ENCODE measurements at regions not wholly inside any gene's neighbourhood (a gene's known extent, or its start where the extent isn't known, plus 50 kb on each side); places are given as distances from the start of the nearest gene placed in this dataset.

DNA sequence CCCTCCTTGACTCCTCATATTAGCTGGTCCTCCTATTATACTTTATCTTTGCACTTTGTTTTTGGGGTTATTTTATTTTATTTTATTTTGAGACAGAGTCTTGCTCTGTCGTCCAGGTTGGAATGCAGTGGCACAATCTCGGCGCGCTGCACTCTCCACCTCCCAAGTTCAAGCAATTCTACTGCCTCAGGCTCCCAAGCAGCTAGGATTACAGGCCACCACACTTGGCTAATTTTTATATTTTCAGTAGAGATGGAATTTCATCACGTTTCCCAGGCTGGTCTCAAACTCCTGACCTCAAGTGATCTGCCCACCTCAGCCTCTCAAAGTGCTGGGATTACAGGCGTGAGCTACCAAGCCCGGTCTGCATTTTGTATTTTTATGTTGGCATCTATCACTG, 126.7 kb downstream of the FOXB1 start:
- FAIRE-seq (no peak), ATAC-seq (no peak)

DNA sequence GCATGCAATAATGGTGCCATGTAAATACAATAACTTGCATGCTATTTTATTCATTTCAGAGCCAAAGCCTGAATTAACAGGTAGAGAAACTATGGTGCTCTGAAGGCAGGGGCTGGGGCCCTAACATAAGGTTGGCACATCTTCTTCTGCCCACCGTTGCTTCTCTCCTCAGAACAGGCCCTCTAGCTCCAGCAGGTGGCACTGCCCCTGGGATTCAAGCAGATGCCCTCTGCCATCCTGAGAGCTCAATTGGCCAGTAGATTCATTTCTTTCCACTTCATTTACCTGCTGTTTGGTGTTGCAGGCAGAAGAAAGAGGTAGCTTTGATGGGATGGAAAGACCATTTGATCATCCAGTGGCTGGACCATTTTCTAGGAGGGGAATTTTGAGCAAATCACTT, 130.5 kb downstream of the FOXB1 start:
- DNase-seq (ENCODE audit: extremely low read depth in 1 of 4, low spot score in 3 of 4), result no peak
- ChIA-PET POLR2A (no interaction called here), CTCF (ENCODE audit: low intra/inter-chr PET ratio) (no interaction called here)
- no peak overlapping the region for H3K27ac ChIP-seq (ENCODE audit: extremely low read depth, low read depth, low read length)
- no peak overlapping the region for H3K4me3 ChIP-seq
- no peaks in the 10 kb centered on the region for H3K79me2 ChIP-seq (ENCODE audit: control insufficient read depth, insufficient read depth, low read length)
- 0% methylated on average over 1 of the region's 1 CpG for WGBS (ENCODE audit: insufficient coverage, low coverage, missing lambda C conversion rate)
- no peaks in the 10 kb centered on the region for H4K20me1 ChIP-seq (replicated peaks; ENCODE audit: control insufficient read depth, insufficient read depth, low read length)
- H3K36me3 ChIP-seq (ENCODE audit: control insufficient read depth, insufficient read depth, low read length), result no peaks in the 10 kb centered on the region
- no peak for FAIRE-seq
- H3K9ac ChIP-seq (ENCODE audit: insufficient read depth in 1 of 2, low read depth in 2 of 2, low read length in 2 of 2), result no peak overlapping the region
- no peak overlapping the region for H3K4me2 ChIP-seq (ENCODE audit: insufficient read depth, low read length)
- no peak for ATAC-seq
- in situ Hi-C loops (cut with MboI), result no loop called here
- H2AFZ ChIP-seq (ENCODE audit: low read depth, low read length), result no peak overlapping the region
- TF ChIP-seq POU5F1 (IDR thresholded peaks at IDR 0.05; ENCODE audit: borderline replicate concordance, low read depth, low read length, partially characterized antibody) (no peak), ZNF586 (CRISPR knock-in tag; conservative IDR thresholded peaks at IDR 0.05) (no peak), LEF1 (IDR thresholded peaks at IDR 0.05) (no peak), ZSCAN29 (IDR thresholded peaks at IDR 0.05) (no peak), POLR2AphosphoS5 (IDR thresholded peaks at IDR 0.05; ENCODE audit: control insufficient read depth, insufficient read depth, low read depth, low read length) (no peak)
- TF ChIP-seq, protein P1, sequence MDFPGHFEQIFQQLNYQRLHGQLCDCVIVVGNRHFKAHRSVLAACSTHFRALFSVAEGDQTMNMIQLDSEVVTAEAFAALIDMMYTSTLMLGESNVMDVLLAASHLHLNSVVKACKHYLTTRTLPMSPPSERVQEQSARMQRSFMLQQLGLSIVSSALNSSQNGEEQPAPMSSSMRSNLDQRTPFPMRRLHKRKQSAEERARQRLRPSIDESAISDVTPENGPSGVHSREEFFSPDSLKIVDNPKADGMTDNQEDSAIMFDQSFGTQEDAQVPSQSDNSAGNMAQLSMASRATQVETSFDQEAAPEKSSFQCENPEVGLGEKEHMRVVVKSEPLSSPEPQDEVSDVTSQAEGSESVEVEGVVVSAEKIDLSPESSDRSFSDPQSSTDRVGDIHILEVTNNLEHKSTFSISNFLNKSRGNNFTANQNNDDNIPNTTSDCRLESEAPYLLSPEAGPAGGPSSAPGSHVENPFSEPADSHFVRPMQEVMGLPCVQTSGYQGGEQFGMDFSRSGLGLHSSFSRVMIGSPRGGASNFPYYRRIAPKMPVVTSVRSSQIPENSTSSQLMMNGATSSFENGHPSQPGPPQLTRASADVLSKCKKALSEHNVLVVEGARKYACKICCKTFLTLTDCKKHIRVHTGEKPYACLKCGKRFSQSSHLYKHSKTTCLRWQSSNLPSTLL (IDR thresholded peaks at IDR 0.05), result no peak
- TF ChIP-seq, protein P2, sequence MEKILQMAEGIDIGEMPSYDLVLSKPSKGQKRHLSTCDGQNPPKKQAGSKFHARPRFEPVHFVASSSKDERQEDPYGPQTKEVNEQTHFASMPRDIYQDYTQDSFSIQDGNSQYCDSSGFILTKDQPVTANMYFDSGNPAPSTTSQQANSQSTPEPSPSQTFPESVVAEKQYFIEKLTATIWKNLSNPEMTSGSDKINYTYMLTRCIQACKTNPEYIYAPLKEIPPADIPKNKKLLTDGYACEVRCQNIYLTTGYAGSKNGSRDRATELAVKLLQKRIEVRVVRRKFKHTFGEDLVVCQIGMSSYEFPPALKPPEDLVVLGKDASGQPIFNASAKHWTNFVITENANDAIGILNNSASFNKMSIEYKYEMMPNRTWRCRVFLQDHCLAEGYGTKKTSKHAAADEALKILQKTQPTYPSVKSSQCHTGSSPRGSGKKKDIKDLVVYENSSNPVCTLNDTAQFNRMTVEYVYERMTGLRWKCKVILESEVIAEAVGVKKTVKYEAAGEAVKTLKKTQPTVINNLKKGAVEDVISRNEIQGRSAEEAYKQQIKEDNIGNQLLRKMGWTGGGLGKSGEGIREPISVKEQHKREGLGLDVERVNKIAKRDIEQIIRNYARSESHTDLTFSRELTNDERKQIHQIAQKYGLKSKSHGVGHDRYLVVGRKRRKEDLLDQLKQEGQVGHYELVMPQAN (IDR thresholded peaks at IDR 0.05; ENCODE audit: borderline replicate concordance), result no peak
- H3K27me3 ChIP-seq (ENCODE audit: control insufficient read depth in 2 of 2, insufficient read depth in 2 of 2, low read length in 2 of 2), result no peaks in the 10 kb centered on the region; a peak in 2 of 5 replicates
- H3K9me3 ChIP-seq (replicated peaks; ENCODE audit: control insufficient read depth, insufficient read depth, low read depth, low read length), result no peaks in the 10 kb centered on the region
- no peaks in the 10 kb centered on the region for H3K4me1 ChIP-seq (replicated peaks in 1 of 2; ENCODE audit: control insufficient read depth in 2 of 2, insufficient read depth in 2 of 2, low read length in 2 of 2)
- H3K9me1 ChIP-seq (ENCODE audit: control insufficient read depth, insufficient read depth, low read length), result no peaks in the 10 kb centered on the region
- intact Hi-C loops (cut with micrococcal nuclease), result no loop called here
- no TSS peak for BruUV-seq (replicated peaks)

More for the DNA sequence above, 126.7 kb downstream of the FOXB1 start:
- Histone ChIP-seq H3K9me1 (ENCODE audit: control insufficient read depth, insufficient read depth, low read length) (no peaks in the 10 kb centered on the region), H2AFZ (ENCODE audit: low read depth, low read length) (no peak overlapping the region), H4K20me1 (replicated peaks; ENCODE audit: control insufficient read depth, insufficient read depth, low read length) (no peaks in the 10 kb centered on the region), H3K9me3 (replicated peaks; ENCODE audit: control insufficient read depth, insufficient read depth, low read depth, low read length) (no peaks in the 10 kb centered on the region), H3K27me3 (ENCODE audit: control insufficient read depth in 2 of 2, insufficient read depth in 2 of 2, low read length in 2 of 2) (no peaks in the 10 kb centered on the region; a peak in 1 of 5 replicates), H3K4me2 (ENCODE audit: insufficient read depth, low read length) (no peak overlapping the region), H3K27ac (ENCODE audit: extremely low read depth, low read depth, low read length) (no peak overlapping the region), H3K9ac (ENCODE audit: insufficient read depth in 1 of 2, low read depth in 2 of 2, low read length in 2 of 2) (no peak overlapping the region), H3K4me3 (no peak overlapping the region), H3K79me2 (ENCODE audit: control insufficient read depth, insufficient read depth, low read length) (no peaks in the 10 kb centered on the region), H3K36me3 (ENCODE audit: control insufficient read depth, insufficient read depth, low read length) (no peaks in the 10 kb centered on the region), H3K4me1 (replicated peaks in 1 of 2; ENCODE audit: control insufficient read depth in 2 of 2, insufficient read depth in 2 of 2, low read length in 2 of 2) (no peaks in the 10 kb centered on the region)
- intact Hi-C loops (cut with micrococcal nuclease) (no loop called here), in situ Hi-C loops (cut with MboI) (no loop called here)
- DNase-seq (ENCODE audit: extremely low read depth in 1 of 4, low spot score in 3 of 4), result no peak
- no peak for TF ChIP-seq TAF15 (IDR thresholded peaks at IDR 0.05; ENCODE audit: low read depth, low read length)
- TF ChIP-seq TSC22D4 (tag; IDR thresholded peaks at IDR 0.05), result no peak
- no peak for TF ChIP-seq SIRT6 (IDR thresholded peaks at IDR 0.05; ENCODE audit: low read depth, low read length)
- TF ChIP-seq NRF1 (conservative IDR thresholded peaks at IDR 0.05 in 1 of 2, IDR thresholded peaks at IDR 0.05 in 1 of 2), result no peak
- no peak for TF ChIP-seq GATAD2B (IDR thresholded peaks at IDR 0.05; ENCODE audit: borderline replicate concordance)
- TF ChIP-seq RCOR1 (IDR thresholded peaks at IDR 0.05; ENCODE audit: borderline replicate concordance in 1 of 2, low read depth in 2 of 2, low read length in 2 of 2), result no peak
- POLR2A ChIA-PET, result no interaction called here
- 2% methylated on average over 7 of the region's 7 CpGs for WGBS (ENCODE audit: insufficient coverage, low coverage, missing lambda C conversion rate)
- CTCF ChIA-PET (ENCODE audit: low intra/inter-chr PET ratio), result no interaction called here
- BruUV-seq (replicated peaks), result no TSS peak

Data from K562 (cell line).